ENCODE measurements at regions not wholly inside any gene's neighbourhood (a gene's known extent, or its start where the extent isn't known, plus 50 kb on each side); places are given as distances from the start of the nearest gene placed in this dataset.
"Not testable (repeated sequence)": the region's sequence is repeated elsewhere in the genome, so short reads cannot be mapped to it uniquely, and the experiment has no call there.

DNA sequence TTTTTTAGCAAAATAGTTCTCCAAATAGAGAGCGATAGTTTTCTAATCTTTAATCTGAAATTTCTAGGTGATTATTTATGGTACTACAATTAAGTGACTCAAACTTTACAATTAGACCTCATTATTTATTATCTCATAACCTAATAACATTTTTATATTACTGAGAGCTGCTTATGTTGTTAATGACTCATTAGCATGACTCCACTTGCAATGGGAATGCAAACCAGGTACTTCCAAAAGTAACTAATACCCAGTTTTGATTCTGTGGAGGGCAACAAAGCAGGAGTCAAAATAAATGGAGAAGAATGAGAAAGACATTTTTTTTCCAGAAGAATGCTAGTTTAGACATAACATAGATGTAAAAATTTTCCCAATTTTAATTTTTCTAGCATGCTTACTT lies 466.0 kb downstream of the PLK2 start:
- no peak for DNase-seq

DNA sequence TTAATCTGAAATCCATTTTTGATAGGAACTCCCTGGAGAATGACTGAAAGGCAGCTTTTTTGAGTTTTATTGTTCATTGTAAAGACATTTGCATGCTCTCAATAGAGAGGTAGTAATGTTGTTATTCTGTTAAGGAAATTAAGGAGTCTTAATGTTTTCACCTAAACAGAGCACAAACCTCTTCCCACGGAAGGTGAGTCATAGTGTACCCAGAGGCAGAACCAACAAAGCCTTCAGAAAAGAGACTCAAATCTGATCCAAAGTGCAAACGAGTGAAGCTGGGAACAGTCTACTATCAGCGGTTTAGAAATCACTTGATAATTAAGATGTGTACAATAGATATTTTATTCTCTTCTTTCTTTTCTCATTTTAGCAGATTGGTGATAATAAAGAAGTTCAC lies 470.5 kb downstream of the PLK2 start:
- no peak for DNase-seq

DNA sequence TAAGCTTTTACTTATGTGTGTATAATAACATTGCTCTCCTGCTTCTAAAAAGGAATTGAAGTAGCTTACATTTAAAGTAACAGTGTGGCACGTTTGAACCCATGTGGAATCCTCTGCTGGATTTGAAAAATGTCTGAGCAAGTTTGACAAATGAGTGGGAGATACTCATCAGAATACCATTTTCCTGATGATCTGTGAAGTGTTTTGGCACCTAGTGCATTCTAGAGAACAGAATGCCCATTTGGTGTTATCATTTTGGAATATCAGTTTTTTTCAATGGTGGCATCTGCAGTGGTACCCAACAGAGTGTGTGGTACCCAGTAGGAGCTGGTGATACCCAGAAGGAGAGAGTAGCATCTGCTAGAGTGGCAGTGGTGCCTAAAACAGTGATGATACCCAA lies 471.1 kb downstream of the PLK2 start:
- no peak for DNase-seq

DNA sequence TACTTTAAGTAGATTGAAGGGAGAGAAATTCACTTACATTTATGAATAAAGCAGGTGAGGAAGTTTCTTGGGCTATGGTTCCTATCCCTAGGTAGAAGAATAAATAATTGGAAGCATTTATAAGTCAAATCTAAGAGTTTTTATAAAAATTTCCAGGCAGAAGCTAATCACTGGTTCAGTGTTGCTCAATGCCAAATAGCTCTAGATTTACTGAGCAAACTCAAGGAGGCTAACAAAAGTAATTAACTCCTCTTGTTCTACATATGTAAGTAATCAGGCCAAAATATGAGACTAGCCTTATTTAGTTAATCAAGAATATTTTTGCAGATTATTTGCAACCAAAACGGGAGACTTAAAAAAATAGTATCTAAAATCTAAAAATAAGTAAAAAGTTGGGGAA lies 472.3 kb downstream of the PLK2 start:
- DNase-seq: no peak

DNA sequence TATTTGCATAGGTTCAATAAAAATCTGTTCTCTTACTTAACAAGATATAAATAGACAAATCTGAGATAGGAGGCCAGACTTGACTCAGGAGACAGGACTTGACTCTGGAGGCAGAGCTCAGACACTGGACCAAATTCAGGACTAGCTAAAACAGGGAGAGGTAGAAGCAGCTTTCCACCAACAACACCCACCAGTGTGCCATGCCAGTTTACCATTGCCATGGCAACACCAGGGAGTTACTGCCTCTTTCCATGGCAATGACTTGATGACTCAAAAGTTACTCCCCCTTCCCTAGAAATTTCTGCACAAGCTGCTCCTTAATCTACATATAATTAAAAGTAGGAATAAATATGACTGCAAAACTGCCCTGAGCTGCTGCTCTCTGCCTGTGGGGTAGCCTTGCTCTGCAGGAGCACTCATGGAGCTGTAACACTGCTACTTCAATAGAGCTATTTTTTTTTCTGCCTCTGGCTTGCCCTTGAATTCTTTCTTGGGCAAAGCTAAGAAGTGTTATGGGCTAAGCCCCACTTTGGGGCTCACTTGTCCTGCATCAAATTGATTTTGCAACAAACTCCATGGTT lies 473.0 kb downstream of the PLK2 start:
- DNase-seq: no peak

DNA sequence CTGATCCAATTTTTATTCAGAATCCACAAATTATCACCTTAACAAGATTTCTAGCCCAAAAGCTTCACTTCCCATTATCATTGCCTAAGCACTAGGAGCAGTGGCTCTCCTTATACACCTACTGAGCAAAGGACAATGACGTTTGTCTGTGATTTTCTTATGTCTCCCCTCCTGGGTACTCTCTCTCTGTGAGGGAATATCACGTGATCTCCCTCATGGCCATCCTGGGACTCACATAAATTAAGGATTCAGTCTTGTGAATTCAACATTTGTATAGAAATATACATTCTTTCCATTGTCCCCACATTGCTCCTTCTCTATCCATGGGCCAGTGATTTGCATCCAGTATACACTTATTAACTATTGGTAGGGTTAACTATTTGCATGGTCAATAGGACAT lies 476.5 kb downstream of the PLK2 start:
- no peak for DNase-seq

DNA sequence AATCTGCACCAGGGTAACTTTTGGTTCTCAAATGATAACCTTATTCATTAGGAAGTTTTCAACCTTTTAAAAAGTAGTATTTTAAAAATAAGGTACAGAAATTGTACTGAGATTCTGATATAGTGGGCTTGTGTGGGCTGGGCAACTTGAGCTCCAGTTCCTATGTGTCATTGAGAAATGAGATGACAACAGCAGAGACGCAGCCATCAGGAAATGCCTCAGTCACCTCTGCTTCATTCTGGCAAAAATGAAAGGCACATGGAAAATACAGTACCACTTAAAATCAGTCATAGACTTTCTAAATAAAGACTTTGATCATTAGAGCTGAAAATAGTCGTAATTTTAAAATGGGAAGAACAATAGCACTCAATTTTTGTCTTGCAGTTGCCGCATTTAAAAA lies 480.2 kb downstream of the PLK2 start:
- no peak for DNase-seq

DNA sequence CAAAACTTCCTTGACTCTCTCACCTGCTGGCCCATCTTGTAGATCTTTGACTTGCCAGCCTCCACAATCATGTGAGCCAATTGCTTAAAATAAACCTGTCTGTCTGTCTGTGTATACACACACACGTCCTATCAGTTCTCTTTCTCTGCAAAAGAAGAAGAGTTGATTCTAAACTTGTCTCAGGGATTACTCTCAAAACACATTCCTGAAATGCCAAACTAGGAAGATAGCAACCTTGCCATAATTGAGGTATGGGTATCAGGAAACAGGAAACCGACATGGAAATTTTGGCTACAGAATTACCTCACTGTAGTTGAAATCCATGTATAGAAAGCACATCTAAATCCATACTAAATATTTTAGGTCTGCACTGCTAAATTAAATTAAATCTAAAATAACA lies 483.4 kb downstream of the PLK2 start:
- no peak for DNase-seq

DNA sequence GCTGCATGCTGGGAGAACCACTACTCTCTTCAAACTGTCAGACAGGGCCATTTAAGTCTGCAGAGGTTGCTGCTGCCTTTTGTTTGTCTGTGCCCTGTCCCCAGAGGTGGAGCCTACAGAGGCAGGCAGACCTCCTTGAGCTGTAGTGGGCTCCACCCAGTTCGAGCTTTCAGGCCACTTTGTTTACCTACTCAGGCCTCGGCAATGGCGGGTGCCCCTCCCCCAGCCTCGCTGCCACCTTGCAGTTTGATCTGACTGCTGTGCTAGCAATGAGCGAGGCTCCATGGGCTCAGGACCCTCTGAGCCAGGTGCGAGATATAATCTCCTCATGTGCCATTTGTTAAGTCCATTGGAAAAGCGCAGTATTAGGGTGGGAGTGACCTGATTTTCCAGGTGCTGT lies 487.8 kb downstream of the PLK2 start:
- DNase-seq: not testable (repeated sequence)

DNA sequence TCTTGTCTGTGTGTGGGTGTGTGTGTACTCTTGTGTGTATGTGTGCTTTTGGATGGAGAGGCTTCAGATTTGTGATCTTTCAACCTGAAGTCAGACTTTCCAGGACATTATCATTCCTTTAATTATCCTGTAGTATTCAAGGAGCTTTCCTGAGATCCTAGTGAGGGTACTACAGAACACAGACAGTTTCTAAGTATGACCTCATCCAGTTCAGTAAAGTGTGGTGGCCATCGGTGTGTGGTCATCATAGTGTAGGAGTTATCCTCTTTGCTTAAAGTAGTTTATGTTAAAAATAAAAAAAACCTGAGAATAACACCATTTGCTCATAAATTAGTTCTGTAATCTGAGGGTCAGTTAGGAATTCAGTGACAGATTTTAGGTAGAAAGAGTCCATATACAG lies 478.0 kb upstream of the ACTBL2 start:
- DNase-seq: no peak

DNA sequence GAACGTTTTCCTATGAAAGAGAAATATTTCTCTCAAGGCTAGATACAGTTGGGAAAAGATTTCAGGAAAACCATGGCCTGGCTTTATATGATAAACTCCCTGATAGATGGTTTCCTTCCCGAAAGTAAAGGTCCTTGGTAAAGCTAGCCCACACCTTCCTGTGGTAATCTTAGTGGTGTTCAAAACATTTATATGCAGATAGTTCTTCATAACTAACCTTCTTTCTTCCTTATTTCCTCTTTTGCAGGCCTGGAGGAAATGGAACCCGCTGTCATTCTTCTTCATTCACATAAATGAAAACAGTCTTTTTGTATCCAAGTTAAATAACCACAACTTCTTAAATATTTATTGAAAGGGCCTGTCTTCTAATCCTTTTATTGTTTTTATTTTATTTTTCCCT lies 474.0 kb upstream of the ACTBL2 start:
- no peak for DNase-seq

DNA sequence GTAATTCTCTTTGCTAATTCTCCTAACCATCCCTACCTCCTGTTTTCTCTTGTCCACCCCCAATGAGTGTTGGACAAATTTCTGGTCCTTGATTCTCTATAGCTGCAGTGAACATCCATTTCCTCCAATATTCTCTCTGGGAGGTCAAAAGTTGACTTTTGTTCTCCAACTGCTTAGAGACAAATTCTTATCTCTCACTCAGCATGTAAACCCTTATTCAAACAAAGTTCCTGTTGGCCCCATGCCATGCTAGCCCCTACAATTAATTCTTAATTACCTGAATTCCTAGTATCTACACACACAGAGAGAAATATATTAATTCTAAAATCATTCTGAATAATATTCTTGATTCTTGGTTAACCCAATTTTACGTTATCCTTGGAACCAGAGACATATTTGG lies 472.9 kb upstream of the ACTBL2 start:
- DNase-seq: no peak

DNA sequence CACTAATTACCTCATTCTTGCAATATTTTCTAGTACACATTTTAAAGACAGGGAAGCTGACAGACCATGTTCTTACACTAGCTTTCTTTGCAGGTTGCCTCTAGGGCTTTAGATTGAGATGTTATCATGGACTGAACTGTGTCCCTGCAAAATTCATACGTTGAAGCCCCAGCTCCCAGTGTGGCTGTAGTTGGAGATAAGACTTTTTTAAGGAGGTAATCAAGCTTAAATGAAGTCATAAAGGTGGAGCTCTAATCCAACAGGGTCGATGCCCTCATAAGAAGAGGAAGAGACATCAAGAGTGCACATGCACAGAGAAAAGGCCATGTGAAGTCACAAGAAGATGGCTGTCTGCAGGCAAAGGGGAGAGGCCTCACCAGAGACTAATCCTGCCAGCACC lies 471.2 kb upstream of the ACTBL2 start:
- no peak for DNase-seq

DNA sequence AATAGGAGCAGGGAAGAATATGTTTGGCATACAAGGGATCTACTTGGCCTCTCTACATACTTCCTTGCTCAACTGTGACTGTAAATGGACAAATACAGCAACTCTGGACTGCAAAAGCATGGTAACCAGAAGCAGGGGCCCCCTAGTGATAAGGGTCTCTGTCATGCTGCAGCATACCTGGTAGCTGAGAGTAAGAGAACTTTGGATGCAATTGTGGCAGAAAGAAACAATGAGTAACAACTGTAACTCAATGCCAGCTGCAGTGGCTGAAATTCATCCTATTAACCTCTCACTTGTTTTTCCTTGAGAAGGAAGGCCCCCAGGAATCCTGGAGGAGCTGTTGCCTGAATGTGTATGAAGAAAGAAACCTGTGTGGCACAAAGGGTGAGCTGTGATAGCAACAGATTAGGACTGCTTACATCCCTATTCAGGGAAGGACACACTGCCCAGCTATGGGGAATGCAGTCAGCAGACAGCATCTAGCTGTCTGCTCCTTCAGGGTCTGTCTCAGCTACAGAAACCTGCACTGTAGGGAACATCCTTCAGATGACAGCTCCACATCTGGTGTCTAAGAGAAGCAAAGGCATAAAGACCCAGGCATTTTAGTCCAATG lies 468.1 kb upstream of the ACTBL2 start:
- DNase-seq: no peak

DNA sequence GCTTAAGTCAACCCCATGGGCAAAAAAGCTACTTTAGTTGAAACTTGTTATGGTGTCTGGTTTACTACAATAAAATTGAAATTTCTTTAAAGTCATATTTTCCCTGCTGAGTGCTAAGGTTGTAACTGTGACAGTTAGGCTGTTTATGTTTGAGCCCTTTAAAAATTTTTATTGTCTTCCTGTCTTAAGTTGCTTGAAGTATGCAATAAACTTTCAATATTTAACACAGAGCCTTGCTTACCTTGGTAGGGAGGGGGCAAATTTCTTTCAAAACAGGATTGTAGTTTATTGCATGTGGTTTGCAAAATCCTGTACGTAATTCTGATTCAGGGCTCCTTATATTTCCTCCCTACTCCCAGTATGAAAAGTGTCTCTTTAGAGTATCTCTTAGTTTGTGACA lies 465.5 kb upstream of the ACTBL2 start:
- DNase-seq: no peak

DNA sequence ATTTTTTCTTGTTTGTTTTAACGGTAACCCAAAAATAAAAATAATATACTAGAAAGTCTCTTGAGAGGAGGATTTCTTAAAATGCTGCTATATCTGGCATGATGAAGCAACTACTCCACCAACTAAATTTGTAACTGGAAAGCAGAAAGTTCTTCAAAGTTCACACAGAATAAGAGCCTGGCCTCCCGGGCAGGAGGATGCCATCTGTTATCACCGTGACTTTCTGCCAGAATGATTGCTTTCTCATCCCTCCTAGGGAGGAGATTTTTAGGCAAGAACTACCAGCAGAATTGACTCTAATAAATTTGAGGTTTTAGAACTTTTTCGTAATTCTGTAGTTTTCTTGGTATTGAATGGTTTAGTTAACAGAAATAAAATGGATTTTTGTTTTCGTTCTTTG lies 464.6 kb upstream of the ACTBL2 start:
- DNase-seq: no peak

DNA sequence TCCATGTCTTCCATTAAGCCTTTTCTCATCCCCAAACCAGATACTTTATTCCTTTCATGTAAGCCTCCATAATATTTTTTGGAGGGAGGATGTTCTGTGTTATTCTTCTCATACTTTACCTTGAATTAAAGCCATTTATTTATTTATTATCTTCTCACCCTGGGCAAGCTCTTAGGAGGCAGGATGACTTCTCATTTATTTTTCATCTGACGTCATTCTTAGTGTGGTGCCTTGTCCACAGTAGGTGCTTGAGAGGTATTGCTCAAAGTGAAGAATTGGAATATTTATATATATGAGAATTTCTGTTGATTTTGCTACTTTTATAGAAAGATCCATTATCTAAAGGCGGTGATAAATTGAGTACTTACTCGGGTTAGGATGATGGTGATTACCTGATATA lies 458.3 kb upstream of the ACTBL2 start:
- no peak for DNase-seq

DNA sequence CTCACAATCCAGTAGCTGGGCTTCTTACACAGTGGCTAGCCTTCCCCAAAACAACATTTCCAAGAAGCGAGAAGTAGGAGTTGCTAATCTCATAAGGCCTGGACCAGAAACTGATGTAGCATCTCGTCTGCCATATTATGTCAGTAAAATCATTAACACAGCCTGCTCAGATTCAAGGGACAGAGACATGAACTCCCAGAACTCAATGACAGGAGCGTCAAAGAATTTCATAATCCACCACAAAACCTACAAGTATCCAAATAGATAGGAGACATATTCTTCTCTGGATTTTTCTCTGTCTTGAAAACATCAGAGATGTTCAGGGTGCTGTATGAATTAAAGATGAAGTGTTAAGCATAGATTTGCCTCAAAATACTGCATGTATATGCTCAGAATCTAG lies 457.6 kb upstream of the ACTBL2 start:
- DNase-seq: no peak

DNA sequence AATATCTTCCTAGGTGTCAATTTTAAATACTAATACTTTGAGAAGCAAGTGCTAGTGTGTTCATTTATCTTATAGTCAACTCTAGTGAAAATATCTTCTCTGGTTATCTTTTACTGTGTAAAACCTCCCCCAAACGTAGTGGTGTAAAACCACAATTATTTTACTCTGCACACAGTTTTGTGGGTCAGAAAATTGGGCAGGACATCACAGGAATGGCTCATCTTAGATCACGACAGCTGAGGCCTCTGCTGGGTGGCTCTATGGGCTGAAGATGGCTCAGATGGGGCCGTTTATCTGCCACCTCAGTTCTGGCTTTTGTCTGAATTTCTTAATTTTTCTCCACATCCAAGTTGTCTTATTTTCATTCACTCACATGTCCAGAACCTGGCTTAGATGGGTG lies 457.2 kb upstream of the ACTBL2 start:
- no peak for DNase-seq

DNA sequence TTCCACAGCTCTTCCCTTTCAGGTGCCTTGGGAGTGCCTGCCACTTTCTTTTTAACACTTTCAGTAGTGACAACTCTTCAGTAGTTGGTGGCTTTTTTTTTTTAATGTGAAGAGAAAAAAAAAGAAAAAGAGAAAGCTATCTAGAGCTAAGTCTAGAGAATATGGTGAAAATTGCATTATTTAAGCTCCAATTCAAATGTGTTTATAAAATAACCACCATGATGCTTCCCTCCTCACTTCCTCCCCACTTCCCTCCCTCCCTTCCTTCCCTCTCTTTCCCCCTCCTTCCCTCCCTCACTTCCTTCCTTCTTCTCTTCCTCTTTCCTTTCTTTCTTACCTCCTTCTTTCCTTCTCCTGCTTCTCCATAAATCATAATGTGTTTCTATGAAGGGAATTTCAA lies 456.7 kb upstream of the ACTBL2 start:
- DNase-seq: no peak

DNA sequence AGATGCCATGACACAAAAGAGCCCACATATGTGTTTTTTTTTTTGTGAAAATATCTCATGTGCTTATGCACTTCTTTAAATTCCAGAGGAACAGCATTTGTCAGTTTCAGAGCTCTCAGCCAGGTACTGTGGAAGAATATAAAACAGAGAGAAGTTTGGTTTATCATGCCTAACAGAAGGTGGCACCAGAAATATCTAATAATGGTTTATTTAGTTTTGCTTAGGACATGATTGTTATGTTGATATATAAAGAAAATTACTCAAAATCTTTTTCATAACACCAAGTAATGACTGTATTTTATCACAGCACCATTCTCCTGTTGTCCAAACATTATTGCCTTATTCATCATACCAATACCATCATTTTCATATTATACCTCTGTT lies 455.6 kb upstream of the ACTBL2 start:
- no peak for DNase-seq

DNA sequence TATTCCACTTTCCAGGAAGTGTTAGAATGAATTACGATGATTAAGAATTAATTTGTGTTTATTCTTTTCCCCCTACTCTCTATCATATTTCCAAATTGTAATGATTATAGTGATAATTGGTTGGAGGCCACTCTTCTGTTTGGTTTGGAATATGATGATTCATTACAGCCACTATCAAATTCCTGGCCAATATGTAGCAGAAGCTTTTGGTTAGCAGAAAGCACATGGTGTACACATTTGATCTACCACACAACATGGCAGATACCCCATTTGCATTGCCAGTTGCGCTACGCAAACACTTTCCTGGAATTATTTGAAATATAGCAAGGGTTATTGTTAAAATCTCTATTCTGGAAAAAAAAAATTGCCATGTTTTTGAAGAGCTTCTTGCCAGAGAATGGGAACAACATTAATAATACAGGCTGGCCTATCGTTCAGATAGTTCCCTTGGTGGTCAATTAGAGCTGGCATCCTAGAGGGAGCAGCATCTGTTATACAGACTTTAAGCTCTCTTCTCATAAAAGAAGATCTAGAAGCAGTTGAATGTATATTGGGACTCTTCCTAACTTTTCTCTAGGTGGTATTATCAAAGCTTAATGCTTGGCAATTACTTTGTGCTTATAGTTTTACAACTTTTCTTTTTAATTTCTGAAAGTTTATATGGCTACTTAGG lies 455.0 kb upstream of the ACTBL2 start:
- DNase-seq: no peak

DNA sequence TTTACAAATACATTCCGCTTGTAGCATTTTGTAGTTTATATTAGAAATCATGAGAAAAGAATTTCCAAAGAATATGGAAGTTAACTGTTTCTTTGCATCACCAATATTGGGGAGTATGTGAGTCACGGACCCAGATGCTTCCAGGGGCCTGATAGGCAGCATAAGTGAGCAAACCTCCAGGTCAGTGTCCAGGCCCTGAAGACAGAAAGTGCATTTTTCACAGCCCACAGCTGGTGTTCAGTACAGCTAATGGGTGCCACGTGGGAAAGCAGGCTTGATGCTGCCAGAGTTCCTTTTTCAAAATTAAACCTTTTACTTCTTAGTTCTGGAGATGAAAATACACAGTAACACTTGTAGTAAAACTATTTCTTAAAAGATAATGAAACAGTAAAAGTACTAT lies 454.4 kb upstream of the ACTBL2 start:
- no peak for DNase-seq

DNA sequence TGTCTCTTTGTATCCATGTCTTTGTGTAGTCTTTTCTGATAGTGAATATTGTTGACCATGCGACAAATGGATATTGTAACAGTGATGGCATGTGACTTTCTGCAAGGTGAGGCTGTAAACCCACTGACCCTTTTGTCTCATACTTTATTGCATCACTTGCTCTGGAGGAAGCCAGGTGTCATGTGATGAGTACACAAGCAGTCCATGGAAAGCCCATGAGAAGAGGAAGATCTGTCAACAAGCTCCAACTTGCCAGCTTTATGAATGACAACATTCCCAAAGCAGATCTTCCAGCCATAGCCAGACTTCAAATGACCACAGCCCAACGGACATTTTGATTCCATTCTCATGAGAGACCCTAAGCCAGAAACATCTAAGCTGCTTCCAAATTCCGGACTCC lies 450.1 kb upstream of the ACTBL2 start:
- DNase-seq: no peak

DNA sequence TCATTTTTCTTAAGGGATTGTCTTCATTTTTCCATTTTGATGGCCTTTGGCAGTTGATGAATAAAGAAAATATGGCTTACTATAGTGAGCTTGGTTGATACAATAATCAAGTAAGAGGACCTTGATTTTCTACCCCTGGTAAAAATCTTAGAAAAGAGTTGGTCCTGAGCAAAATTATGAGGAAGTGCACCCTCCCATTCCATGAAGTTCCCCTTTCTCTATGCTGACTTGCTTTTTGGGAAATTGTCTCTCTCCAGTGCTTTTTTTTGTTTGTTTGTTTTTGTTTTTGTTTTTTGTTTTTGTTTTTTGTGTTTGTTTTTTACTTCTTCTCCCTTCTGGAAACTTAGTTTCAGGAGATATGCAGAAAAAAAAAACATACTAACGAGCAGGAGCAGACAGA lies 449.2 kb upstream of the ACTBL2 start:
- no peak for DNase-seq

Data from activated naive CD4-positive, alpha-beta T cell treated with Interleukin-2 at 50 U/mL for 16 hours (primary cell).